ENCODE measurements at regions not wholly inside any gene's neighbourhood (a gene's known extent, or its start where the extent isn't known, plus 50 kb on each side); places are given as distances from the start of the nearest gene placed in this dataset.

GRCh38 chr4:59086410-59086809 lies 1976.2 kb upstream of the IGFBP7 start:
- Histone ChIP-seq H3K9me1 (replicated peaks; ENCODE audit: control insufficient read depth, extremely low read depth, insufficient read depth, low read length) (no peaks in the 10 kb centered on the region), H3K4me2 (ENCODE audit: insufficient read depth, low read length) (no peak overlapping the region), H3K79me2 (ENCODE audit: control insufficient read depth, insufficient read depth, low read length) (no peaks in the 10 kb centered on the region), H3K36me3 (ENCODE audit: control insufficient read depth in 2 of 2, extremely low read depth in 1 of 2, insufficient read depth in 2 of 2, low read length in 2 of 2) (no peaks in the 10 kb centered on the region), H3K27me3 (ENCODE audit: control insufficient read depth in 2 of 2, insufficient read depth in 2 of 2, low read length in 2 of 2) (no peaks in the 10 kb centered on the region), H3K9ac (replicated peaks; ENCODE audit: extremely low read depth, insufficient read depth, low read length) (no peak overlapping the region), H3K27ac (ENCODE audit: insufficient read depth, low read depth, low read length) (no peak overlapping the region), H3K4me1 (ENCODE audit: control insufficient read depth, extremely low read depth, insufficient read depth, low read length) (no peaks in the 10 kb centered on the region), H2AFZ (ENCODE audit: low read depth, low read length) (no peak overlapping the region), H3K9me3 (replicated peaks; ENCODE audit: control insufficient read depth, insufficient read depth, low read length) (no peaks in the 10 kb centered on the region), H4K20me1 (replicated peaks; ENCODE audit: control insufficient read depth, extremely low read depth, insufficient read depth, low read length) (no peaks in the 10 kb centered on the region), H3K4me3 (replicated peaks in 1 of 3; ENCODE audit: insufficient read depth in 1 of 3, low read depth in 1 of 3, low read length in 3 of 3) (no peak overlapping the region)
- TF ChIP-seq CTCF (IDR thresholded peaks at IDR 0.05; ENCODE audit: extremely low read depth in 1 of 2, insufficient read depth in 1 of 2, low read depth in 1 of 2, low read length in 2 of 2) (no peak), POLR2A (IDR thresholded peaks at IDR 0.05; ENCODE audit: low read depth, low read length) (no peak), FOS (IDR thresholded peaks at IDR 0.05; ENCODE audit: borderline replicate concordance, insufficient read depth, low read length) (no peak), MAX (IDR thresholded peaks at IDR 0.05; ENCODE audit: insufficient read depth, insufficient read length) (no peak), POLR2AphosphoS5 (IDR thresholded peaks at IDR 0.05; ENCODE audit: insufficient read depth, low read depth, low read length) (no peak), JUN (IDR thresholded peaks at IDR 0.05; ENCODE audit: borderline replicate concordance, insufficient read depth, insufficient read length, low read depth) (no peak), MYC (IDR thresholded peaks at IDR 0.05; ENCODE audit: low read depth, low read length) (no peak), EZH2 (IDR thresholded peaks at IDR 0.05; ENCODE audit: borderline replicate concordance, low read depth, low read length, severe bottlenecking) (no peak), GATA2 (IDR thresholded peaks at IDR 0.05; ENCODE audit: insufficient read depth, insufficient read length, low read depth, low read length) (no peak)
- CTCF ChIA-PET: no interaction called here
- no peak for DNase-seq (ENCODE audit: low read depth, low spot score)
- dilution Hi-C loops (cut with MboI; ENCODE audit: extremely low pct_ligation_motif_present, low sequenced_read_pairs): no loop called here
- intact Hi-C loops (cut with micrococcal nuclease): no loop called here
- POLR2A ChIA-PET: no interaction called here
- no TSS peak for BruUV-seq (replicated peaks)
- FAIRE-seq: no peak
